Endodermal cell (in vitro differentiated cells): ENCODE measurements at regions not wholly inside any gene's neighbourhood (a gene's known extent, or its start where the extent isn't known, plus 50 kb on each side); places are given as distances from the start of the nearest gene placed in this dataset.

Experiments used
- DNase-seq: peaks from one replicate; pipeline ENCODE4 v3.0.0-alpha.2; 2017
- H3K27ac ChIP-seq: 2 replicates; pipeline ENCODE4 v1.5.1; 2013; ENCODE audit warnings: mild to moderate bottlenecking, low read depth, low read length, moderate library complexity
- H3K27me3 ChIP-seq: 2 replicates; pipeline ENCODE4 v1.6.1; 2013; ENCODE audit warnings: mild to moderate bottlenecking, low read length, moderate library complexity; ENCODE audit not compliant: insufficient read depth, control insufficient read depth, poor library complexity, severe bottlenecking
- H3K36me3 ChIP-seq: 2 replicates; pipeline ENCODE4 v1.7.0; 2013; ENCODE audit warnings: mild to moderate bottlenecking, low read length, moderate library complexity; ENCODE audit not compliant: control insufficient read depth, insufficient read depth
- H3K4me1 ChIP-seq: one replicate; pipeline ENCODE4 v1.7.0; 2013; ENCODE audit warnings: low read length; ENCODE audit not compliant: control insufficient read depth, insufficient read depth
- H3K4me3 ChIP-seq: 2 replicates; pipeline ENCODE4 v1.5.1; 2013; ENCODE audit warnings: mild to moderate bottlenecking, low read length, moderate library complexity
- H3K9ac ChIP-seq: 2 replicates; pipeline ENCODE4 v1.6.1; 2013; ENCODE audit warnings: mild to moderate bottlenecking, low read length, moderate library complexity; ENCODE audit not compliant: poor library complexity, severe bottlenecking; ENCODE audit errors: extremely low read depth
- H3K9me3 ChIP-seq: 2 replicates; pipeline ENCODE4 v1.6.1; 2013; ENCODE audit warnings: mild to moderate bottlenecking, low read length, moderate library complexity; ENCODE audit not compliant: control insufficient read depth
- H3K27ac Mint-ChIP-seq: 2 replicates; pipeline ENCODE4 v1.8.0; 2020; ENCODE audit warnings: mixed read lengths
- H3K27me3 Mint-ChIP-seq: 2 replicates; pipeline ENCODE4 v1.8.0; 2021; ENCODE audit warnings: mild to moderate bottlenecking, mixed read lengths; ENCODE audit not compliant: insufficient read depth
- H3K36me3 Mint-ChIP-seq: 2 replicates; pipeline ENCODE4 v1.8.0; 2020; ENCODE audit warnings: low read depth, mixed read lengths
- H3K4me1 Mint-ChIP-seq: 2 replicates; pipeline ENCODE4 v1.8.0; 2020; ENCODE audit warnings: mixed read lengths
- H3K4me3 Mint-ChIP-seq: 2 replicates; pipeline ENCODE4 v1.8.0; 2020; ENCODE audit warnings: mild to moderate bottlenecking, moderate library complexity, mixed read lengths
- H3K9me3 Mint-ChIP-seq: 2 replicates; pipeline ENCODE4 v1.8.0; 2020; ENCODE audit warnings: mild to moderate bottlenecking, mixed read lengths
- CTCF ChIP-seq: fragments of 200-600 bp; sonication (generic); conservative IDR thresholded peaks from 2 replicates; pipeline ENCODE4 v1.5.0; 2021; ENCODE audit warnings: antibody characterized with exemption, mild to moderate bottlenecking
- WGBS, 2 experiments: methylation state at CpG; one replicate each; pipeline versions ENCODE4 v1.1.5 to v1.1.7; 2013; ENCODE audit warnings: missing lambda C conversion rate in 2 of 2, mixed read lengths in 1 of 2; ENCODE audit not compliant: insufficient coverage in 1 of 2, insufficient read length in 1 of 2; 5-methylcytosine and 5-hydroxymethylcytosine counted together

GRCh38 chr4:74545448-74545847, 100.5 kb downstream of the AREG start:
- H3K36me3 Mint-ChIP-seq = no peaks in the 10 kb centered on the region

GRCh38 chr4:74546057-74546456, 101.1 kb downstream of the AREG start:
- Mint-ChIP-seq H3K4me1 (no peaks in the 10 kb centered on the region), H3K27me3 (no peaks in the 10 kb centered on the region), H3K9me3 (no peaks in the 10 kb centered on the region), H3K36me3 (no peaks in the 10 kb centered on the region), H3K4me3 (no peak overlapping the region), H3K27ac (no peak overlapping the region)
- WGBS, 2 experiments = 64% methylated on average over 2 of the region's 2 CpGs; no CpG with 5 or more reads in 1 of the 2 experiments
- Histone ChIP-seq H3K9me3 (no peaks in the 10 kb centered on the region), H3K27ac (no peak overlapping the region), H3K36me3 (no peaks in the 10 kb centered on the region), H3K27me3 (no peaks in the 10 kb centered on the region), H3K9ac (no peak overlapping the region), H3K4me1 (peaks cover 3% of the 10 kb centered on the region), H3K4me3 (no peak overlapping the region)
- no peak for TF ChIP-seq CTCF
- no peak for DNase-seq

More at GRCh38 chr4:74545448-74545847, 100.5 kb downstream of the AREG start:
- Histone ChIP-seq H3K9me3 (no peaks in the 10 kb centered on the region), H3K9ac (no peak overlapping the region), H3K27me3 (no peaks in the 10 kb centered on the region), H3K27ac (no peak overlapping the region), H3K4me3 (no peak overlapping the region), H3K4me1 (peaks cover 3% of the 10 kb centered on the region), H3K36me3 (no peaks in the 10 kb centered on the region)
- Mint-ChIP-seq H3K4me3 (no peak overlapping the region), H3K4me1 (no peaks in the 10 kb centered on the region), H3K27me3 (no peaks in the 10 kb centered on the region), H3K27ac (no peak overlapping the region), H3K9me3 (no peaks in the 10 kb centered on the region)
- no peak for TF ChIP-seq CTCF
- DNase-seq = no peak

- no peaks in the 10 kb centered on the region for H3K9me3 Mint-ChIP-seq
- no peak overlapping the region for H3K4me3 ChIP-seq
- no peak for DNase-seq
- TF ChIP-seq CTCF = no peak
- H3K4me1 Mint-ChIP-seq = no peaks in the 10 kb centered on the region
- H3K27me3 Mint-ChIP-seq = no peaks in the 10 kb centered on the region
- no peaks in the 10 kb centered on the region for H3K36me3 Mint-ChIP-seq
- no peak overlapping the region for H3K27ac ChIP-seq
- H3K9me3 ChIP-seq = no peaks in the 10 kb centered on the region
- H3K27me3 ChIP-seq = no peaks in the 10 kb centered on the region
- no peak overlapping the region for H3K4me3 Mint-ChIP-seq
- H3K27ac Mint-ChIP-seq = no peak overlapping the region
- no peaks in the 10 kb centered on the region for H3K36me3 ChIP-seq
- H3K4me1 ChIP-seq = peaks cover 3% of the 10 kb centered on the region
- H3K9ac ChIP-seq = no peak overlapping the region
These were observed 102.1 kb downstream of the AREG start for GRCh38 chr4:74547042-74547441.
